ENCODE measurements at regions not wholly inside any gene's neighbourhood (a gene's known extent, or its start where the extent isn't known, plus 50 kb on each side); places are given as distances from the start of the nearest gene placed in this dataset.

- TF ChIP-seq POLR2A (IDR thresholded peaks at IDR 0.05) (no peak), CTCF (IDR thresholded peaks at IDR 0.05) (no peak), POLR2AphosphoS5 (IDR thresholded peaks at IDR 0.05) (no peak)
Observed at GRCh38 chr6:81590314-81590691, 162.2 kb downstream of the TENT5A start.
